Subcutaneous abdominal adipose tissue (tissue), 5 donors: ENCODE measurements at regions not wholly inside any gene's neighbourhood (a gene's known extent, or its start where the extent isn't known, plus 50 kb on each side); places are given as distances from the start of the nearest gene placed in this dataset.
"Not testable (repeated sequence)": the region's sequence is repeated elsewhere in the genome, so short reads cannot be mapped to it uniquely, and the experiment has no call there.

Source experiments
- H3K27ac ChIP-seq: one replicate; pipeline ENCODE4 v1.7.0; 2013; ENCODE audit warnings: low read depth, mild to moderate bottlenecking, inconsistent platforms, low read length, moderate library complexity
- H3K27me3 ChIP-seq, 5 donors: one replicate each; pipeline ENCODE4 v1.7.0; 2013; ENCODE audit warnings: low read length in 5 of 5, inconsistent platforms in 1 of 5; ENCODE audit not compliant: control insufficient read depth in 5 of 5, insufficient read depth in 4 of 5
- H3K36me3 ChIP-seq, 5 donors: one replicate each; pipeline ENCODE4 v1.7.0; 2013; ENCODE audit warnings: low read length in 5 of 5; ENCODE audit not compliant: control insufficient read depth in 5 of 5, insufficient read depth in 5 of 5
- H3K4me1 ChIP-seq, 5 donors: one replicate each; pipeline ENCODE4 v1.7.0; 2013; ENCODE audit warnings: low read length in 5 of 5, mild to moderate bottlenecking in 3 of 5, moderate library complexity in 1 of 5; ENCODE audit not compliant: control insufficient read depth in 5 of 5, insufficient read depth in 5 of 5
- H3K4me3 ChIP-seq, 5 donors: one replicate each; pipeline ENCODE4 v1.7.0; 2013; ENCODE audit warnings: low read length in 5 of 5, low read depth in 1 of 5
- H3K9ac ChIP-seq, 5 donors: one replicate each; pipeline ENCODE4 v1.7.0; 2013; ENCODE audit warnings: low read length in 5 of 5, mild to moderate bottlenecking in 4 of 5, moderate library complexity in 3 of 5
- H3K9me3 ChIP-seq, 5 donors: one replicate each; pipeline ENCODE4 v1.7.0; 2013; ENCODE audit warnings: low read length in 5 of 5; ENCODE audit not compliant: control insufficient read depth in 5 of 5
- donor health status: healthy.
- donor health status: healthy.
- donor health status: healthy.
- donor health status: healthy.
- donor health status: healthy.

- no peak overlapping the region for H3K27ac ChIP-seq
- H3K4me3 ChIP-seq: no peak overlapping the region
- no peaks in the 10 kb centered on the region for H3K9me3 ChIP-seq
- peaks cover 0 to 16% (median 8%) of the 10 kb centered on the region in 5 donors for H3K27me3 ChIP-seq
- no peaks in the 10 kb centered on the region for H3K4me1 ChIP-seq
- H3K36me3 ChIP-seq: no peaks in the 10 kb centered on the region
- H3K9ac ChIP-seq: no peak overlapping the region
Measured at GRCh38 chr5:154543380-154543779, 65.4 kb upstream of the HAND1 start.

GRCh38 chr5:154542581-154542980 is 64.6 kb upstream of the HAND1 start:
- Histone ChIP-seq H3K27ac (no peak overlapping the region), H3K4me3 (no peak overlapping the region), H3K27me3 (peaks cover 0 to 17% (median 8%) of the 10 kb centered on the region in 5 donors), H3K4me1 (no peaks in the 10 kb centered on the region), H3K9ac (no peak overlapping the region), H3K9me3 (no peaks in the 10 kb centered on the region), H3K36me3 (no peaks in the 10 kb centered on the region)

GRCh38 chr5:154542000-154542399 is 64.0 kb upstream of the HAND1 start:
- Histone ChIP-seq H3K9me3 (no peaks in the 10 kb centered on the region), H3K27me3 (peaks cover 0 to 17% (median 8%) of the 10 kb centered on the region in 5 donors), H3K36me3 (no peaks in the 10 kb centered on the region), H3K27ac (no peak overlapping the region), H3K4me3 (no peak overlapping the region), H3K9ac (no peak overlapping the region), H3K4me1 (no peaks in the 10 kb centered on the region)

GRCh38 chr5:154541553-154541952 is 63.5 kb upstream of the HAND1 start:
- H3K4me1 ChIP-seq: no peaks in the 10 kb centered on the region
- H3K27ac ChIP-seq: no peak overlapping the region
- no peaks in the 10 kb centered on the region for H3K36me3 ChIP-seq
- H3K9ac ChIP-seq: no peak overlapping the region
- no peaks in the 10 kb centered on the region for H3K9me3 ChIP-seq
- no peak overlapping the region for H3K4me3 ChIP-seq
- H3K27me3 ChIP-seq: peaks cover 0 to 17% (median 8%) of the 10 kb centered on the region in 5 donors

- Histone ChIP-seq H3K36me3 (no peaks in the 10 kb centered on the region), H3K4me1 (no peaks in the 10 kb centered on the region), H3K9ac (no peak overlapping the region), H3K27me3 (peaks cover 0 to 17% (median 6%) of the 10 kb centered on the region in 5 donors), H3K27ac (no peak overlapping the region), H3K4me3 (no peak overlapping the region), H3K9me3 (no peaks in the 10 kb centered on the region)
Measured at GRCh38 chr5:154540600-154540999, 62.6 kb upstream of the HAND1 start.

GRCh38 chr5:154538492-154538891 is 60.5 kb upstream of the HAND1 start:
- Histone ChIP-seq H3K36me3 (no peaks in the 10 kb centered on the region), H3K4me3 (no peak overlapping the region), H3K9ac (no peak overlapping the region), H3K4me1 (no peaks in the 10 kb centered on the region), H3K9me3 (no peaks in the 10 kb centered on the region), H3K27me3 (peaks cover 0 to 19% (median 10%) of the 10 kb centered on the region in 5 donors), H3K27ac (no peak overlapping the region)

- H3K36me3 ChIP-seq, H3K9me3 ChIP-seq, H3K9ac ChIP-seq, H3K27ac ChIP-seq, H3K4me1 ChIP-seq, H3K4me3 ChIP-seq: not testable (repeated sequence)
- peaks cover 3 to 10% (median 5%) of the 10 kb centered on the region in 5 donors for H3K27me3 ChIP-seq
Measured at GRCh38 chr5:154536439-154536838, 58.4 kb upstream of the HAND1 start.

GRCh38 chr5:154535535-154535934 is 57.5 kb upstream of the HAND1 start:
- Histone ChIP-seq H3K27me3 (peaks cover 3 to 7% (median 7%) of the 10 kb centered on the region in 5 donors), H3K9ac (no peak overlapping the region), H3K36me3 (no peaks in the 10 kb centered on the region), H3K4me3 (no peak overlapping the region), H3K4me1 (no peaks in the 10 kb centered on the region), H3K9me3 (peaks cover 0 to 6% (median 0%) of the 10 kb centered on the region in 5 donors), H3K27ac (no peak overlapping the region)

- no peak overlapping the region for H3K27ac ChIP-seq
- H3K4me3 ChIP-seq: no peak overlapping the region
- H3K9ac ChIP-seq: no peak overlapping the region
- no peaks in the 10 kb centered on the region for H3K4me1 ChIP-seq
- peaks cover 3 to 7% (median 7%) of the 10 kb centered on the region in 5 donors for H3K27me3 ChIP-seq
- H3K9me3 ChIP-seq: peaks cover 0 to 6% (median 0%) of the 10 kb centered on the region in 5 donors
- H3K36me3 ChIP-seq: no peaks in the 10 kb centered on the region
Measured at GRCh38 chr5:154534457-154535050, 56.5 kb upstream of the HAND1 start.

GRCh38 chr5:154529282-154529681 is 51.3 kb upstream of the HAND1 start:
- H3K9ac ChIP-seq: no peak overlapping the region
- H3K36me3 ChIP-seq: no peaks in the 10 kb centered on the region
- H3K4me1 ChIP-seq: no peaks in the 10 kb centered on the region
- no peak overlapping the region for H3K4me3 ChIP-seq
- H3K9me3 ChIP-seq: peaks cover 0 to 6% (median 0%) of the 10 kb centered on the region in 5 donors
- H3K27ac ChIP-seq: no peak overlapping the region
- peaks cover 0 to 13% (median 3%) of the 10 kb centered on the region in 5 donors for H3K27me3 ChIP-seq
